ENCODE measurements at regions not wholly inside any gene's neighbourhood (a gene's known extent, or its start where the extent isn't known, plus 50 kb on each side); places are given as distances from the start of the nearest gene placed in this dataset.

- Histone ChIP-seq H3K4me3 (ENCODE audit: insufficient read depth, low read length, poor library complexity, severe bottlenecking) (no peak overlapping the region), H3K4me2 (ENCODE audit: low read depth, low read length, poor library complexity, severe bottlenecking) (no peak overlapping the region), H2AFZ (ENCODE audit: low read depth, low read length, severe bottlenecking) (no peak overlapping the region), H3K27me3 (ENCODE audit: low read length) (no peaks in the 10 kb centered on the region), H3K9me3 (ENCODE audit: insufficient read depth, low read length) (peaks cover 8% of the 10 kb centered on the region; the same call in 1 of the 2 replicates), H3K27ac (ENCODE audit: low read depth, low read length) (no peak overlapping the region), H3K36me3 (ENCODE audit: low read length) (no peaks in the 10 kb centered on the region), H3K9ac (ENCODE audit: low read length) (no peak overlapping the region), H3F3A (ENCODE audit: insufficient read depth) (no peaks in the 10 kb centered on the region), H4K20me1 (ENCODE audit: low read depth, low read length) (no peaks in the 10 kb centered on the region), H3K9me2 (replicated peaks; ENCODE audit: insufficient read depth, low read length) (no peaks in the 10 kb centered on the region), H3K79me2 (ENCODE audit: insufficient read depth, low read length) (no peaks in the 10 kb centered on the region)
- TF ChIP-seq CTCF (IDR thresholded peaks at IDR 0.05; ENCODE audit: insufficient read depth, low read length, poor library complexity, severe bottlenecking), result no peak
- TF ChIP-seq EZH2phosphoT487 (conservative IDR thresholded peaks at IDR 0.05; ENCODE audit: low read length), result no peak
Measured at GRCh38 chr3:82506204-82506603, 744.8 kb upstream of the GBE1 start.

GRCh38 chr3:82505079-82505756 is 743.8 kb upstream of the GBE1 start:
- H3K36me3 ChIP-seq (ENCODE audit: low read length), result no peaks in the 10 kb centered on the region; the same call in 1 of the 2 replicates
- H3K79me2 ChIP-seq (ENCODE audit: insufficient read depth, low read length), result no peaks in the 10 kb centered on the region
- H3K9ac ChIP-seq (ENCODE audit: low read length), result no peak overlapping the region
- no peaks in the 10 kb centered on the region for H3K27me3 ChIP-seq (ENCODE audit: low read length)
- no peak overlapping the region for H3K4me3 ChIP-seq (ENCODE audit: insufficient read depth, low read length, poor library complexity, severe bottlenecking)
- H3K9me3 ChIP-seq (ENCODE audit: insufficient read depth, low read length), result peaks cover 8% of the 10 kb centered on the region; the same call in 1 of the 2 replicates
- TF ChIP-seq CTCF (IDR thresholded peaks at IDR 0.05; ENCODE audit: insufficient read depth, low read length, poor library complexity, severe bottlenecking) (no peak), EZH2phosphoT487 (conservative IDR thresholded peaks at IDR 0.05; ENCODE audit: low read length) (no peak)
- no peak overlapping the region for H3K27ac ChIP-seq (ENCODE audit: low read depth, low read length)
- no peak overlapping the region for H3K4me2 ChIP-seq (ENCODE audit: low read depth, low read length, poor library complexity, severe bottlenecking)
- H2AFZ ChIP-seq (ENCODE audit: low read depth, low read length, severe bottlenecking), result no peak overlapping the region
- no peaks in the 10 kb centered on the region for H3F3A ChIP-seq (ENCODE audit: insufficient read depth)
- H4K20me1 ChIP-seq (ENCODE audit: low read depth, low read length), result no peaks in the 10 kb centered on the region
- no peaks in the 10 kb centered on the region for H3K9me2 ChIP-seq (replicated peaks; ENCODE audit: insufficient read depth, low read length)

- H3K4me3 ChIP-seq (ENCODE audit: insufficient read depth, low read length, poor library complexity, severe bottlenecking), result no peak overlapping the region
- TF ChIP-seq EZH2phosphoT487 (conservative IDR thresholded peaks at IDR 0.05; ENCODE audit: low read length), result no peak
- TF ChIP-seq CTCF (IDR thresholded peaks at IDR 0.05; ENCODE audit: insufficient read depth, low read length, poor library complexity, severe bottlenecking), result no peak
- no peak overlapping the region for H3K27ac ChIP-seq (ENCODE audit: low read depth, low read length)
- H3K9ac ChIP-seq (ENCODE audit: low read length), result no peak overlapping the region
- no peaks in the 10 kb centered on the region for H3K27me3 ChIP-seq (ENCODE audit: low read length)
- H2AFZ ChIP-seq (ENCODE audit: low read depth, low read length, severe bottlenecking), result no peak overlapping the region
- no peaks in the 10 kb centered on the region for H3K9me2 ChIP-seq (replicated peaks; ENCODE audit: insufficient read depth, low read length)
- H3K4me2 ChIP-seq (ENCODE audit: low read depth, low read length, poor library complexity, severe bottlenecking), result no peak overlapping the region
- no peaks in the 10 kb centered on the region for H3F3A ChIP-seq (ENCODE audit: insufficient read depth)
- no peaks in the 10 kb centered on the region; the same call in 1 of the 2 replicates for H3K36me3 ChIP-seq (ENCODE audit: low read length)
- H4K20me1 ChIP-seq (ENCODE audit: low read depth, low read length), result no peaks in the 10 kb centered on the region
- H3K79me2 ChIP-seq (ENCODE audit: insufficient read depth, low read length), result no peaks in the 10 kb centered on the region
- no peaks in the 10 kb centered on the region for H3K9me3 ChIP-seq (ENCODE audit: insufficient read depth, low read length)
Measured at GRCh38 chr3:82498186-82498585, 736.7 kb upstream of the GBE1 start.

Measured in SU-DHL-6 (cell line).